ENCODE measurements at regions not wholly inside any gene's neighbourhood (a gene's known extent, or its start where the extent isn't known, plus 50 kb on each side); places are given as distances from the start of the nearest gene placed in this dataset.

DNA sequence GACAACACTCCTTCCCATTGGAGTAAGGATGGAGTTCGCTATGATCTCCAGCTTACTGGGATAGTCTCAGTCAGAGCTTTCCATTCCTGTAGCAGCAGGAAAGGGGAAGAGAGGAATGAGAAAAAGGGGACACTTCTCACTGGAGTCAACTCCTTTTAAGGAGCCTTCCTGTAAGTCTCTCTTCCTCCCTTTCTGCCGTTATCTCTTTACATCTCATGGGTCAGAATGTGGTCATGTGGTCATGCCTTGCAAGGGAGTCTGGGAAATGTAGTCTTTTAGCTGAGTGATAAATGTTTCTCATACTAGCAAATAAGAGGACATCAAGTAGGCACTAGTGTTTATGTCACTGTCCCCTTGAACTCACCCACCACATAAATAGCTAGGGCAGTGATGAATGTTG, 227.3 kb downstream of the HAPSTR1 start:
- TF ChIP-seq POLR2A (IDR thresholded peaks at IDR 0.05; ENCODE audit: low read depth, low read length) (no peak), TAF1 (IDR thresholded peaks at IDR 0.05; ENCODE audit: low read depth, low read length) (no peak), POLR2AphosphoS5 (IDR thresholded peaks at IDR 0.05; ENCODE audit: low read depth, low read length) (no peak), SPI1 (IDR thresholded peaks at IDR 0.05; ENCODE audit: low read depth, low read length) (no peak), POU2F2 (IDR thresholded peaks at IDR 0.05; ENCODE audit: low read depth, low read length) (no peak)

Measured in GM12891 (cell line).